Heart left ventricle (tissue), 16 donors: ENCODE measurements at regions not wholly inside any gene's neighbourhood (a gene's known extent, or its start where the extent isn't known, plus 50 kb on each side); places are given as distances from the start of the nearest gene placed in this dataset.

Source experiments
- ATAC-seq, 4 donors: fragments of 200-7000 bp; cut with Tn5 transposase; one replicate each; pipeline ENCODE4 v1.9.1; 2020 to 2022; ENCODE audit warnings: moderate library complexity in 4 of 4, mild to moderate bottlenecking in 3 of 4, moderate number of reproducible peaks in 1 of 4
- DNase-seq, 5 donors: peaks; one replicate each; pipeline ENCODE4 v3.0.0-alpha.2; 2020
- H3K27ac ChIP-seq, 12 donors: fragments of 200-600 bp; sonication (generic) in 4 of 12; one replicate each; pipeline versions ENCODE4 v1.5.0 to v1.8.0; 2016 to 2022; ENCODE audit warnings: mild to moderate bottlenecking in 2 of 12
- H3K27me3 ChIP-seq, 9 donors: fragments of 200-600 bp; sonication (generic) in 2 of 9; one replicate each; pipeline versions ENCODE4 v1.5.1 to v1.8.0; 2016 to 2022; ENCODE audit warnings: mild to moderate bottlenecking in 3 of 9
- H3K36me3 ChIP-seq, 9 donors: fragments of 200-600 bp; sonication (generic) in 2 of 9; one replicate each; pipeline versions ENCODE4 v1.5.0 to v1.8.0; 2018 to 2022; ENCODE audit warnings: mild to moderate bottlenecking in 2 of 9
- H3K4me1 ChIP-seq, 12 donors: fragments of 200-600 bp; sonication (generic) in 4 of 12; one replicate each; pipeline versions ENCODE4 v1.5.0 to v1.8.0; 2016 to 2022; ENCODE audit warnings: mild to moderate bottlenecking in 3 of 12
- H3K4me3 ChIP-seq, 12 donors: fragments of 200-600 bp; sonication (generic) in 4 of 12; one replicate each; pipeline versions ENCODE4 v1.5.0 to v1.8.0; 2017 to 2022; ENCODE audit warnings: mild to moderate bottlenecking in 9 of 12, moderate library complexity in 4 of 12
- H3K9me3 ChIP-seq, 12 donors: fragments of 200-600 bp; sonication (generic) in 4 of 12; one replicate each; pipeline versions ENCODE4 v1.5.0 to v1.8.0; 2016 to 2022; ENCODE audit warnings: mild to moderate bottlenecking in 1 of 12
- CTCF ChIP-seq, 12 donors: fragments of 200-600 bp; sonication (generic) in 4 of 12; IDR thresholded peaks; one replicate each; pipeline versions ENCODE4 v1.5.0 to v1.8.0; 2018 to 2022; ENCODE audit warnings: antibody characterized with exemption in 12 of 12, mild to moderate bottlenecking in 5 of 12
- POLR2A ChIP-seq, 2 donors: fragments of 450-650 bp; IDR thresholded peaks; one replicate each; pipeline ENCODE4 v1.6.1; 2017; ENCODE audit warnings: antibody characterized with exemption in 2 of 2, mild to moderate bottlenecking in 2 of 2, moderate library complexity in 2 of 2
- WGBS, 4 donors: extraction: QIAGEN DNeasy Blood & Tissue Kit in 2 of 4; methylation state at CpG; one replicate each; pipeline versions ENCODE4 v1.1.5 to v1.1.7; 2013 to 2018; 5-methylcytosine and 5-hydroxymethylcytosine counted together
- intact Hi-C, 10 donors: fragments of 100-400 bp; cut with DNase I; formaldehyde crosslinking; loops; one replicate each; pipeline versions ENCODE4 v1.11.1 to v1.14.2; 2022
- donor health status: ischemic (EF 13 %, LVEDD 7.1; RV severe dilation, severe dysfunction).
- donor health status: healthy with polysubstance abuse.
- donor health status: DM: no; HTN: yes; CAD: no.
- donor health status: DM: no; HTN: no; CAD: no.
- donor health status: ischemic (EF 25% LVEDD 6.9; RV normal size, moderate dysfunction).
- donor health status: ischemic (EF 25% LVEDD 5.7; RV mildly dilated, moderate dysfunction).
- donor health status: healthy.
- donor health status: DM: yes; HTN: yes; CAD: no.
- donor health status: ischemic (EF 35%, LVEDD 5.7; RV mildly dilated, moderate dysfunction).
- donor health status: nonischemic (EF 11% LVEDD 7.7; RV severe dilation, severe dysfunction).
- donor health status: DM: yes; HTN: yes; CAD: no.
- donor health status: PGD.
- donor health status: ischemic (EF 29% LVEDD 5.4; RV normal size, mild dysfunction).
- donor health status: nonischemic (EF 23%, LVEDD 6.1; RV moderate dilation, normal function).

- TF ChIP-seq CTCF (IDR thresholded peaks at IDR 0.05) (no peak), POLR2A (IDR thresholded peaks at IDR 0.05) (no peak)
- H3K27ac ChIP-seq = peak overlapping the region in 7 of 12 donors; percentile 22 to 55 (median 33)
- H3K27me3 ChIP-seq = no peaks in the 10 kb centered on the region
- ATAC-seq = peak; percentile 37 to 87 (median 80)
- H3K4me3 ChIP-seq = no peak overlapping the region
- peaks cover 0 to 35% (median 14%) of the 10 kb centered on the region in 12 donors for H3K4me1 ChIP-seq
- H3K9me3 ChIP-seq = peaks cover 0 to 2% (median 0%) of the 10 kb centered on the region in 12 donors
- intact Hi-C loops = no loop called here
- no peaks in the 10 kb centered on the region for H3K36me3 ChIP-seq
- DNase-seq = no peak
These were observed 200.0 kb upstream of the S1PR3 start for GRCh38 chr9:88791105-88791805.

- 87 to 97% (median 93%) methylated on average over 3 of the region's 3 CpGs for WGBS, 4 donors
- H3K27me3 ChIP-seq = no peaks in the 10 kb centered on the region
- H3K27ac ChIP-seq = no peak overlapping the region
- peaks cover 0 to 23% (median 6%) of the 10 kb centered on the region in 12 donors for H3K4me1 ChIP-seq
- no peak overlapping the region for H3K4me3 ChIP-seq
- no peak for DNase-seq
- no peaks in the 10 kb centered on the region for H3K36me3 ChIP-seq
- no peak for TF ChIP-seq POLR2A (IDR thresholded peaks at IDR 0.05)
- no peak for TF ChIP-seq CTCF (IDR thresholded peaks at IDR 0.05)
- intact Hi-C loops = no loop called here
- ATAC-seq = no peak
- peaks cover 0 to 6% (median 0%) of the 10 kb centered on the region in 12 donors for H3K9me3 ChIP-seq
These were observed 198.8 kb upstream of the S1PR3 start for GRCh38 chr9:88792502-88792901.

GRCh38 chr9:88794100-88794499 lies 197.2 kb upstream of the S1PR3 start:
- Histone ChIP-seq H3K9me3 (peaks cover 0 to 6% (median 0%) of the 10 kb centered on the region in 12 donors), H3K4me3 (no peak overlapping the region), H3K27ac (peak overlapping the region in 1 of 12 donors; percentile 48), H3K27me3 (no peaks in the 10 kb centered on the region), H3K36me3 (no peaks in the 10 kb centered on the region), H3K4me1 (peaks cover 0 to 20% (median 5%) of the 10 kb centered on the region in 12 donors)
- WGBS, 4 donors = 50 to 55% (median 52%) methylated on average over 5 of the region's 5 CpGs
- intact Hi-C loops = no loop called here
- ATAC-seq (peak in 1 of 4 donors; percentile 54), DNase-seq (no peak)
- TF ChIP-seq POLR2A (IDR thresholded peaks at IDR 0.05) (no peak), CTCF (IDR thresholded peaks at IDR 0.05) (no peak)

GRCh38 chr9:88796947-88797346 lies 194.3 kb upstream of the S1PR3 start:
- no peak for ATAC-seq
- no peak overlapping the region for H3K27ac ChIP-seq
- H3K4me3 ChIP-seq = no peak overlapping the region
- 94 to 98% (median 97%) methylated on average over 2 of the region's 2 CpGs for WGBS, 4 donors
- TF ChIP-seq POLR2A (IDR thresholded peaks at IDR 0.05) (no peak), CTCF (IDR thresholded peaks at IDR 0.05) (no peak)
- H3K4me1 ChIP-seq = peaks cover 0 to 16% (median 4%) of the 10 kb centered on the region in 12 donors
- DNase-seq = no peak
- H3K27me3 ChIP-seq = peaks cover 0 to 15% (median 0%) of the 10 kb centered on the region in 9 donors
- H3K36me3 ChIP-seq = no peaks in the 10 kb centered on the region
- intact Hi-C loops = no loop called here
- peaks cover 0 to 6% (median 0%) of the 10 kb centered on the region in 12 donors for H3K9me3 ChIP-seq
